WI38 (cell line): ENCODE measurements at regions not wholly inside any gene's neighbourhood (a gene's known extent, or its start where the extent isn't known, plus 50 kb on each side); places are given as distances from the start of the nearest gene placed in this dataset.
"Not testable (repeated sequence)": the region's sequence is repeated elsewhere in the genome, so short reads cannot be mapped to it uniquely, and the experiment has no call there.

Source experiments
- H3K4me3 ChIP-seq: 2 replicates; pipeline ENCODE4 v1.5.1; 2011; ENCODE audit warnings: low read depth, mild to moderate bottlenecking, control low read depth, low read length
- TF ChIP-seq, protein P1 (sequence below): IDR thresholded peaks from 2 replicates; pipeline ENCODE4 v1.5.1; 2012; ENCODE audit warnings: low read depth, mild to moderate bottlenecking, control low read depth, low read length

DNA sequence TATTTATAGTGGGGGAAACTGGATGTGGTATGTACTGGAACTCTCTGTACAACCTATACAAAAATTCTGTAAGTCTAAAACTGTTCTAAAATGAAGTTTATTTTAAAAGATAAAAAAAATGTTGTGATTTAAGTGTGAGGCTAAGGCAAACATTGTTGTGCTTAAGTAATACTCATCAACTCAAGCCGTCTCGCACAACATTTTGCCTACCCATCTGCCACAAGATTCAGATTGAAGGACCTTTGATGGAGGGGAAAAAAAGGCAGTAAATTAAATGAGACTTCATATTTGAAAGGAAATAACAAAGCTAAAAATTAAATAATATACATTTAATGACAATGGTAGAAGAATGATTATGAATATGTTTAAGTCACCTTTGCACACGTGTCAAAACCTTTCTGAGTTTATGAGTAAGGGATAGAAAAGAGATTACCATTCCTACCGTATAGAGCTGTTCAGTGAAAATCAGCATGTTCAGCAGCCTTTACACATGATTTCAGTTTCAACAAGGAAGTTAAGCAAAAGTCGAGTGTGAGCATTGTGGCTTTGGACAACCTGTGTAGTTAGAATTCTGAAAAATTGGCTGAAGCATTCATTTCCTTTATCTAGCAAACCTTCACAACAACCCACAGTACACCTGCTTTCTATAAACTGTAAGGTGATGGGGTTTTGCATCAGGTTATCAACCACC is 499.3 kb downstream of the IRS1 start:
- H3K4me3 ChIP-seq, result no peak overlapping the region
- TF ChIP-seq, protein P1, sequence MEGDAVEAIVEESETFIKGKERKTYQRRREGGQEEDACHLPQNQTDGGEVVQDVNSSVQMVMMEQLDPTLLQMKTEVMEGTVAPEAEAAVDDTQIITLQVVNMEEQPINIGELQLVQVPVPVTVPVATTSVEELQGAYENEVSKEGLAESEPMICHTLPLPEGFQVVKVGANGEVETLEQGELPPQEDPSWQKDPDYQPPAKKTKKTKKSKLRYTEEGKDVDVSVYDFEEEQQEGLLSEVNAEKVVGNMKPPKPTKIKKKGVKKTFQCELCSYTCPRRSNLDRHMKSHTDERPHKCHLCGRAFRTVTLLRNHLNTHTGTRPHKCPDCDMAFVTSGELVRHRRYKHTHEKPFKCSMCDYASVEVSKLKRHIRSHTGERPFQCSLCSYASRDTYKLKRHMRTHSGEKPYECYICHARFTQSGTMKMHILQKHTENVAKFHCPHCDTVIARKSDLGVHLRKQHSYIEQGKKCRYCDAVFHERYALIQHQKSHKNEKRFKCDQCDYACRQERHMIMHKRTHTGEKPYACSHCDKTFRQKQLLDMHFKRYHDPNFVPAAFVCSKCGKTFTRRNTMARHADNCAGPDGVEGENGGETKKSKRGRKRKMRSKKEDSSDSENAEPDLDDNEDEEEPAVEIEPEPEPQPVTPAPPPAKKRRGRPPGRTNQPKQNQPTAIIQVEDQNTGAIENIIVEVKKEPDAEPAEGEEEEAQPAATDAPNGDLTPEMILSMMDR, result no peak

GRCh38 chr2:226299771-226300170 is 499.8 kb downstream of the IRS1 start:
- H3K4me3 ChIP-seq, result no peak overlapping the region
- TF ChIP-seq, protein P1, result no peak

DNA sequence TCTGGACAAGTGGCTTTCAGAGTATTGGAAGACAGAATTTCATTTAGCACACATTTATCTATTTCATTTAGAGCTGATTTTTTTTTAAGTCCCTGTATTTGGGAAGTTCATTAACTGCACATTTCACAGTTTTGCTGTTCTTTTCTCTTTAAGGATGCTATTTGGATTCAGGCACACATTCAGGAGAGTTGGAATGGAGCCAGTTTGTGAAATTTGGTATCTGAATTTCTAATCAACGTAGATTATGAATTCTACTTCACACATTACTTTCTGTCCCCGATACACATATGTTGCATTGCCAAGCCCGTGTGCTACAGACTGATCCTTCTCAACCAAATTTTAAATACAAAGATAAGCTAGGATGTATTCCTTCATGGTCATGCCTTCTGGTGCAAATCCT is 503.9 kb downstream of the IRS1 start:
- TF ChIP-seq, protein P1, result no peak
- no peak overlapping the region for H3K4me3 ChIP-seq

GRCh38 chr2:226295123-226295522 is 504.5 kb downstream of the IRS1 start:
- TF ChIP-seq, protein P1, result no peak
- no peak overlapping the region for H3K4me3 ChIP-seq

DNA sequence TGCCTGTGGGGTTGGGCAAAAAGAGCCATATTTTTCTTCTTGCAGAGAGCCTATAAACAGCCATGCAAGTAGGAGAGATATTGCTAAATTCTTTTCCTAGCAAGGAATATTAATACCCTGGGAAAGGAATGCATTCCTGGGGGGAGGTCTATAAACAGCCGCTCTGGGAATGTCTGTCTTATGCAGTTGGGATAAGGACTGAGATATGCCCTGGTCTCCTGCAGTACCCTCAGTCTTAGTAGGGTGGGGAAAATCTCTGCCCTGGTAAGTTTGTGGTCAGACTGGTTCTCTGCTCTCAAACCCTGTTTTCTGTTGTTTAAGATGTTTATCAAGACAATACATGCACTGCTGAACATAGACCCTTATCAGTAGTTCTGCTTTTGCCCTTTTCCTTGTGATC is 508.3 kb downstream of the IRS1 start:
- H3K4me3 ChIP-seq, result not testable (repeated sequence)

GRCh38 chr2:226286916-226287315 is 512.7 kb downstream of the IRS1 start:
- TF ChIP-seq, protein P1, result no peak
- no peak overlapping the region for H3K4me3 ChIP-seq

DNA sequence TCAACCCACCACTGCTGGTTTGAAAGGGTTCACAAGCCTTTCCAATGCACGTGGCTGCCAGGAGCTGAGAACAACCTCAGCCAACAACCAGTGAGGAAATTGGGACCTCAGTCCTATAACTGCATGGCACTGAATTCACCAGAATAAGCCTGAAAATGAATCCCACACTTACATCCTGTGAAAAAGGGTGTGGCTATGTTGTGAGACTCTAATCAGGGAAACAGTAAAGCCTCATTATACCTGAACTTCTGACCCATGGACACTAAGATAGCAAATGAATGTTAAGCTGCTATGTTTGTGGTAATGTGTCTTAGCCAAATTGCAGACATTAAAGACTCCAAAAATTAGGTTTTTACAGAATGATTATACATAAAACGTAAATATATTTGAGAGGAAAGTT is 515.8 kb downstream of the IRS1 start:
- TF ChIP-seq, protein P1, result no peak
- H3K4me3 ChIP-seq, result no peak overlapping the region

- TF ChIP-seq, protein P1, result no peak
- H3K4me3 ChIP-seq, result no peak overlapping the region
These were observed 517.5 kb downstream of the IRS1 start for GRCh38 chr2:226282151-226282550.

- H3K4me3 ChIP-seq, result not testable (repeated sequence)
These were observed 519.5 kb downstream of the IRS1 start for GRCh38 chr2:226280136-226280535.
